Endothelial cell of umbilical vein (primary cell): ENCODE measurements at regions not wholly inside any gene's neighbourhood (a gene's known extent, or its start where the extent isn't known, plus 50 kb on each side); places are given as distances from the start of the nearest gene placed in this dataset.

Experiments used
- BruUV-seq: library from RNA; stranded (reverse); fragments of 400-500 nt; replicated peaks from 2 replicates; lab custom pipeline; 2021; lab: Mats Ljungman, UMichigan
- CTCF ChIA-PET: fragments of 300-600, 350-600 bp; sonication (Branson Sonifier 250); formaldehyde crosslinking; loops from one replicate; lab custom pipeline; 2021; ENCODE audit warnings: antibody characterized with exemption, inconsistent platforms; lab: Charles Lee
- POLR2A ChIA-PET: fragments of 300-600, 350-600 bp; sonication (Branson Sonifier 250); formaldehyde crosslinking; loops from one replicate; lab custom pipeline; 2021; ENCODE audit warnings: antibody characterized with exemption, inconsistent platforms; lab: Charles Lee
- DNase-seq: peaks from one replicate; pipeline ENCODE4 v3.0.0-alpha.2; 2011; ENCODE audit warnings: low read depth, low spot score
- FAIRE-seq: peaks from 2 replicates; lab custom pipeline; 2011; peaks lifted over from hg19 to GRCh38; lab: Jason Lieb, UNC
- H2AFZ ChIP-seq: 2 replicates; pipeline ENCODE4 v1.6.0; 2012; ENCODE audit warnings: low read depth, low read length, control low read depth, inconsistent platforms
- H3K27ac ChIP-seq: 2 replicates; pipeline ENCODE4 v1.5.1; 2011; ENCODE audit warnings: low read depth, mild to moderate bottlenecking, control low read depth, low read length, moderate library complexity; ENCODE audit not compliant: insufficient read depth
- H3K27me3 ChIP-seq, 2 experiments: 2 replicates each; pipeline versions ENCODE4 v1.6.0 to v1.6.1; 2011; ENCODE audit warnings: low read length in 2 of 2, mixed read lengths in 1 of 2; ENCODE audit not compliant: control insufficient read depth in 2 of 2, insufficient read depth in 2 of 2
- H3K36me3 ChIP-seq, 2 experiments: 2 replicates in 1 of 2; 3 replicates in 1 of 2; pipeline ENCODE4 v1.5.1; 2011; ENCODE audit warnings: low read length in 2 of 2, mild to moderate bottlenecking in 1 of 2, moderate library complexity in 1 of 2; ENCODE audit not compliant: control insufficient read depth in 2 of 2, insufficient read depth in 2 of 2; ENCODE audit errors: extremely low read depth in 1 of 2
- H3K4me1 ChIP-seq: 3 replicates; pipeline ENCODE4 v1.5.1; 2011; ENCODE audit warnings: mild to moderate bottlenecking, low read length; ENCODE audit not compliant: control insufficient read depth, insufficient read depth; ENCODE audit errors: extremely low read depth
- H3K4me2 ChIP-seq: 2 replicates; pipeline ENCODE4 v1.6.1; 2011; ENCODE audit warnings: low read length, control low read depth, mixed read lengths; ENCODE audit not compliant: insufficient read depth
- H3K4me3 ChIP-seq, 3 experiments: fragments of 200-600 bp in 1 of 3; sonication (generic), shearing (Covaris generic) in 1 of 3; replicated peaks in 1 of 3; 2 replicates each; pipeline ENCODE4 v1.5.1; 2011 to 2016; ENCODE audit warnings: control low read depth in 3 of 3, low read length in 3 of 3, mild to moderate bottlenecking in 2 of 3, inconsistent platforms in 1 of 3, low read depth in 1 of 3, moderate library complexity in 1 of 3; ENCODE audit not compliant: insufficient read depth in 1 of 3
- H3K79me2 ChIP-seq: 2 replicates; pipeline ENCODE4 v1.6.0; 2012; ENCODE audit warnings: low read length, inconsistent platforms; ENCODE audit not compliant: control insufficient read depth, insufficient read depth
- H3K9ac ChIP-seq: replicated peaks from 2 replicates; pipeline ENCODE3; 2011; ENCODE audit warnings: low read length, control low read depth; ENCODE audit not compliant: insufficient read depth; ENCODE audit errors: extremely low read depth
- H3K9me1 ChIP-seq: replicated peaks from 3 replicates; pipeline ENCODE4 v1.6.0; 2011; ENCODE audit warnings: mild to moderate bottlenecking, low read length; ENCODE audit not compliant: control insufficient read depth, insufficient read depth; ENCODE audit errors: extremely low read depth
- H3K9me3 ChIP-seq: replicated peaks from 2 replicates; pipeline ENCODE4 v1.5.1; 2012; ENCODE audit warnings: low read length, inconsistent platforms; ENCODE audit not compliant: control insufficient read depth, insufficient read depth
- H4K20me1 ChIP-seq: replicated peaks from 2 replicates; pipeline ENCODE3; 2011; ENCODE audit warnings: mild to moderate bottlenecking, low read length; ENCODE audit not compliant: control insufficient read depth, insufficient read depth; ENCODE audit errors: extremely low read depth
- CTCF ChIP-seq, 2 donors: IDR thresholded peaks; 1 replicate in 1 of 2; 2 replicates in 1 of 2; pipeline ENCODE4 v1.5.1; 2011; ENCODE audit warnings: low read length in 2 of 2, mild to moderate bottlenecking in 2 of 2, moderate library complexity in 2 of 2, control low read depth in 1 of 2, inconsistent platforms in 1 of 2, low read depth in 1 of 2; ENCODE audit not compliant: insufficient read depth in 1 of 2; ENCODE audit errors: extremely low read depth in 1 of 2
- FOS ChIP-seq: IDR thresholded peaks from 2 replicates; pipeline ENCODE4 v1.6.1; 2011; ENCODE audit warnings: mild to moderate bottlenecking, low read length, moderate library complexity, borderline replicate concordance; ENCODE audit not compliant: insufficient read depth
- GATA2 ChIP-seq: IDR thresholded peaks from 2 replicates; pipeline ENCODE4 v1.7.0; 2011; ENCODE audit warnings: low read depth, mild to moderate bottlenecking, moderate library complexity, mixed read lengths, low read length; ENCODE audit not compliant: insufficient read length, insufficient read depth
- MYC ChIP-seq: IDR thresholded peaks from one replicate; pipeline ENCODE4 v1.6.1; 2011; ENCODE audit warnings: mild to moderate bottlenecking, low read depth, low read length
- POLR2AphosphoS5 ChIP-seq: IDR thresholded peaks from 2 replicates; pipeline ENCODE4 v1.6.1; 2012; ENCODE audit warnings: low read depth, mild to moderate bottlenecking, control low read depth, low read length, moderate library complexity; ENCODE audit not compliant: insufficient read depth
- dilution Hi-C: fragments of 300-500 bp; cut with MboI; formaldehyde crosslinking; loops from one replicate; pipeline ENCODE4 v1.15.0; 2019; ENCODE audit warnings: low sequenced_read_pairs; ENCODE audit not compliant: extremely low pct_ligation_motif_present
- intact Hi-C: fragments of 100-400 bp; cut with micrococcal nuclease; formaldehyde crosslinking; loops from one replicate; pipeline ENCODE4 v1.10.0; 2022

GRCh38 chr6:8195040-8195713 lies 92.8 kb upstream of the EEF1E1 start:
- ChIA-PET POLR2A (no interaction called here), CTCF (interaction anchor here (0.9 to 1.4 kb wide), 3 partner anchors 10 to 12 kb away, joined by 3 to 4 read pairs (median 3); no protein-coding TSS in a partner anchor)
- intact Hi-C loops (no loop called here), dilution Hi-C loops (no loop called here)
- peaks cover 0 to 2% of the 10 kb centered on the region in 2 experiments for H3K27me3 ChIP-seq
- no peaks in the 10 kb centered on the region for H3K9me3 ChIP-seq
- no peaks in the 10 kb centered on the region for H4K20me1 ChIP-seq
- H3K9me1 ChIP-seq = no peaks in the 10 kb centered on the region
- H3K4me2 ChIP-seq = no peak overlapping the region
- BruUV-seq = no TSS peak
- FAIRE-seq (no peak), DNase-seq (no peak)
- no peak overlapping the region for H3K4me3 ChIP-seq
- TF ChIP-seq POLR2AphosphoS5 (no peak), MYC (no peak), GATA2 (no peak), FOS (no peak), CTCF (IDR thresholded peaks at IDR 0.05; ENCODE audit: extremely low read depth in 1 of 2, insufficient read depth in 1 of 2, low read depth in 1 of 2, low read length in 2 of 2) (peak in 1 of 2 donors; percentile 5)
- no peak overlapping the region for H3K27ac ChIP-seq
- H3K79me2 ChIP-seq = no peaks in the 10 kb centered on the region
- H3K9ac ChIP-seq = no peak overlapping the region
- no peaks in the 10 kb centered on the region for H3K36me3 ChIP-seq
- no peaks in the 10 kb centered on the region for H3K4me1 ChIP-seq
- H2AFZ ChIP-seq = no peak overlapping the region
